ENCODE measurements at regions not wholly inside any gene's neighbourhood (a gene's known extent, or its start where the extent isn't known, plus 50 kb on each side); places are given as distances from the start of the nearest gene placed in this dataset.

DNA sequence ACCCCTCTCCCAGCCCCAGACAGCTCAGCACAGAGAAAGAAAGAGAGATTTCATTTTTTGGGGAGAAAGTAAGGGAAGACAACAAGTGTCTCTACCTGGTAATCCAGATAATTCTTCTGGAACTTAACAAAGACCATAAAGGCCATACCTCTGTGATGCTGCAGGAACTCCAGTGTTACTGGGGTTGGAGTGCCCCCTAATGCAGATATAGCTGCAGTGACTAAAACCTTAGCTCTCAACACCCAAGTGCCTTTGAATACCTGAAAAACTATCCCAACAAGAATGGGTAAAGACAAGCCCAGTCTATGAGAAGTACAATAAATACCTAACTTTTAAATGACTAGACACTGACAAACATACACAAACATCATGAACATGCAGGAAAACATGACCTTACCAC, 365.3 kb upstream of the PTCHD4 start:
- TF ChIP-seq CTCF (IDR thresholded peaks at IDR 0.05; ENCODE audit: insufficient read depth, low read length), result no peak
- no peak for TF ChIP-seq REST (IDR thresholded peaks at IDR 0.05; ENCODE audit: insufficient replicate concordance, low read depth)
